ENCODE measurements at regions not wholly inside any gene's neighbourhood (a gene's known extent, or its start where the extent isn't known, plus 50 kb on each side); places are given as distances from the start of the nearest gene placed in this dataset.

DNA sequence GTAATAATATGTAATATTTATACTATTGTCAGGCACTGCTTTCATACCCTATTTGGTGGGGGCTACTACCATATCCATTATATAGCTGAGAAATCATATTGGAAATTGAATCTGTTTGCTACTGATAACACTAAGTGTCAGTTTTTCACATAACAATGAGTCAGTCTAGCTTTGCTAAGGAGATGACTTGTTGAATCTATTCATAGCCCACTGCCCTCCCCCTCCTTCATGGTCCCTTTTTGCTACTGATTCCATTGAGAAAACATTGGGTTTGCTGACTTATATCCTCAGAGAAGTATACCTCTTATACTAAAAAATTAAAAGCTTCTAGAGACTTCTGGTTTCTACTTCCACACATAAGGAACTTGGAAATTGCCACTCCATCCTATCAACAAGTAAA is 1898.4 kb downstream of the STIM2 start:
- POLR2A ChIA-PET (ENCODE audit: unreplicated experiment) = interaction anchor here (0.6 kb wide), 1 partner anchor 34 kb away, joined by 8 read pairs; no protein-coding TSS in a partner anchor
- H2AFZ ChIP-seq = no peak overlapping the region
- H3K4me3 ChIP-seq = no peak overlapping the region
- no peak for DNase-seq
- no peak overlapping the region for H3K27ac ChIP-seq
- no peaks in the 10 kb centered on the region for H3F3A ChIP-seq (ENCODE audit: insufficient read depth, low read depth)
- no peaks in the 10 kb centered on the region for H3K79me2 ChIP-seq (ENCODE audit: low read depth)
- TF ChIP-seq, protein P1, sequence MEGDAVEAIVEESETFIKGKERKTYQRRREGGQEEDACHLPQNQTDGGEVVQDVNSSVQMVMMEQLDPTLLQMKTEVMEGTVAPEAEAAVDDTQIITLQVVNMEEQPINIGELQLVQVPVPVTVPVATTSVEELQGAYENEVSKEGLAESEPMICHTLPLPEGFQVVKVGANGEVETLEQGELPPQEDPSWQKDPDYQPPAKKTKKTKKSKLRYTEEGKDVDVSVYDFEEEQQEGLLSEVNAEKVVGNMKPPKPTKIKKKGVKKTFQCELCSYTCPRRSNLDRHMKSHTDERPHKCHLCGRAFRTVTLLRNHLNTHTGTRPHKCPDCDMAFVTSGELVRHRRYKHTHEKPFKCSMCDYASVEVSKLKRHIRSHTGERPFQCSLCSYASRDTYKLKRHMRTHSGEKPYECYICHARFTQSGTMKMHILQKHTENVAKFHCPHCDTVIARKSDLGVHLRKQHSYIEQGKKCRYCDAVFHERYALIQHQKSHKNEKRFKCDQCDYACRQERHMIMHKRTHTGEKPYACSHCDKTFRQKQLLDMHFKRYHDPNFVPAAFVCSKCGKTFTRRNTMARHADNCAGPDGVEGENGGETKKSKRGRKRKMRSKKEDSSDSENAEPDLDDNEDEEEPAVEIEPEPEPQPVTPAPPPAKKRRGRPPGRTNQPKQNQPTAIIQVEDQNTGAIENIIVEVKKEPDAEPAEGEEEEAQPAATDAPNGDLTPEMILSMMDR (conservative IDR thresholded peaks at IDR 0.05) = no peak
- TF ChIP-seq EZH2 (IDR thresholded peaks at IDR 0.05; ENCODE audit: low read depth) = no peak
- BruUV-seq (replicated peaks) = no TSS peak
- intact Hi-C loops (cut with micrococcal nuclease; ENCODE audit: unreplicated experiment) = no loop called here
- CTCF ChIA-PET = no interaction called here
- H3K9me2 ChIP-seq (ENCODE audit: insufficient read depth) = no peaks in the 10 kb centered on the region; the same call in 1 of the 2 replicates
- H3K27me3 ChIP-seq (ENCODE audit: insufficient read depth, low read depth) = no peaks in the 10 kb centered on the region
- H3K4me1 ChIP-seq (replicated peaks; ENCODE audit: insufficient read depth) = no peaks in the 10 kb centered on the region
- no peak overlapping the region for H3K4me2 ChIP-seq
- no peaks in the 10 kb centered on the region for H4K20me1 ChIP-seq (ENCODE audit: insufficient read depth)
- no peaks in the 10 kb centered on the region for H3K36me3 ChIP-seq (ENCODE audit: low read depth)
- H3K9me3 ChIP-seq (ENCODE audit: insufficient read depth, low read depth) = no peaks in the 10 kb centered on the region

DNA sequence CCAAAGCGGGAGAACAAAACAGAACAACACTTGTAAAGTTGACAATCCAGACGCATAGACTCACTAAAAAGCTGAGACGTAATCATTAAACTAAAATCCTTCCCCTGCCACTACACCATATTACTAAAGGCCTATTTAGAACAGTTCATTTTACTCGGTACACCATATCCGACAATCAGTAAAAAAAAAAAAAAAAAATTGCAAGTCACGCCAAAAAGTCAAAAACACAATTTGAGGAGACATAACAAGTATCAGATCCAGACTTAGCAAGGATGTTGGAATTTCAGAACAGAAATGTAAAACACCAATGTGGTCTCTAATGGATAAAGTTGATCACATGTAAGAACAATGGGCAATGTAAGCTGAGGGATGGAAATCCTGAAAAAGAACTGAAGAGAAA is 1899.4 kb downstream of the STIM2 start:
- Histone ChIP-seq H3K36me3 (ENCODE audit: low read depth) (no peaks in the 10 kb centered on the region), H3K4me3 (no peak overlapping the region), H3K4me2 (no peak overlapping the region), H2AFZ (no peak overlapping the region), H3K79me2 (ENCODE audit: low read depth) (no peaks in the 10 kb centered on the region), H3K27me3 (ENCODE audit: insufficient read depth, low read depth) (no peaks in the 10 kb centered on the region), H3K9me2 (ENCODE audit: insufficient read depth) (no peaks in the 10 kb centered on the region; the same call in 1 of the 2 replicates), H4K20me1 (ENCODE audit: insufficient read depth) (no peaks in the 10 kb centered on the region), H3K27ac (no peak overlapping the region), H3F3A (ENCODE audit: insufficient read depth, low read depth) (no peaks in the 10 kb centered on the region), H3K4me1 (replicated peaks; ENCODE audit: insufficient read depth) (no peaks in the 10 kb centered on the region), H3K9me3 (ENCODE audit: insufficient read depth, low read depth) (no peaks in the 10 kb centered on the region)
- no TSS peak for BruUV-seq (replicated peaks)
- POLR2A ChIA-PET (ENCODE audit: unreplicated experiment) = no interaction called here
- DNase-seq = no peak
- CTCF ChIA-PET = no interaction called here
- intact Hi-C loops (cut with micrococcal nuclease; ENCODE audit: unreplicated experiment) = no loop called here
- no peak for TF ChIP-seq EZH2 (IDR thresholded peaks at IDR 0.05; ENCODE audit: low read depth)
- TF ChIP-seq, protein P1 (conservative IDR thresholded peaks at IDR 0.05) = no peak

DNA sequence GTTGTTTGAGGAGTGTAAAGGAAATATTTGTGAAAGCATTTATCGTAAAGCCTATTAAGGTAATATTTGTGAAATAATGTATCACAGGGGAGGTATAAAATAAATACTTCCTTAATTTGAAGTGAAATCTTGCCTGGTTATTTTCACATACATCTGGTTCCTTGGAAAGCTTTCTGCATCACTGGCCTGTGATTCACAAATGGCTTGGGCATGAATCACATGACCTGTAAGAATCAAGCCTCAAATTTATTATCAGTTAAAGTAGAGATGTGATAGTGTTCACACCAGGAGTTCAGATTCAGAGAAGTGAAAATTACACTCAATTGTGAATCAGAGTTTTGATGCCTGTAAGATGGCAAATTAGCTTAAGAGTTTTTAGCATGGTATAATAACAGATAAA is 1911.4 kb downstream of the STIM2 start:
- TF ChIP-seq, protein P1 (conservative IDR thresholded peaks at IDR 0.05) = no peak
- no peak for TF ChIP-seq EZH2 (IDR thresholded peaks at IDR 0.05; ENCODE audit: low read depth)
- BruUV-seq (replicated peaks) = no TSS peak
- no peak overlapping the region for H3K4me2 ChIP-seq
- no peak overlapping the region for H3K27ac ChIP-seq
- no peaks in the 10 kb centered on the region for H3K36me3 ChIP-seq (ENCODE audit: low read depth)
- no peaks in the 10 kb centered on the region for H3K9me3 ChIP-seq (ENCODE audit: insufficient read depth, low read depth)
- no peaks in the 10 kb centered on the region for H3K27me3 ChIP-seq (ENCODE audit: insufficient read depth, low read depth)
- H2AFZ ChIP-seq = no peak overlapping the region
- H4K20me1 ChIP-seq (ENCODE audit: insufficient read depth) = no peaks in the 10 kb centered on the region
- H3K79me2 ChIP-seq (ENCODE audit: low read depth) = no peaks in the 10 kb centered on the region
- H3K9me2 ChIP-seq (ENCODE audit: insufficient read depth) = no peaks in the 10 kb centered on the region
- H3K4me3 ChIP-seq = no peak overlapping the region
- H3F3A ChIP-seq (ENCODE audit: insufficient read depth, low read depth) = no peaks in the 10 kb centered on the region
- no peaks in the 10 kb centered on the region for H3K4me1 ChIP-seq (replicated peaks; ENCODE audit: insufficient read depth)
- no peak for DNase-seq
- ChIA-PET POLR2A (ENCODE audit: unreplicated experiment) (interaction anchor here (1.0 kb wide), 1 partner anchor 770 kb away, joined by 3 read pairs; no protein-coding TSS in a partner anchor), CTCF (no interaction called here)
- intact Hi-C loops (cut with micrococcal nuclease; ENCODE audit: unreplicated experiment) = no loop called here
